ENCODE measurements at regions not wholly inside any gene's neighbourhood (a gene's known extent, or its start where the extent isn't known, plus 50 kb on each side); places are given as distances from the start of the nearest gene placed in this dataset.

DNA sequence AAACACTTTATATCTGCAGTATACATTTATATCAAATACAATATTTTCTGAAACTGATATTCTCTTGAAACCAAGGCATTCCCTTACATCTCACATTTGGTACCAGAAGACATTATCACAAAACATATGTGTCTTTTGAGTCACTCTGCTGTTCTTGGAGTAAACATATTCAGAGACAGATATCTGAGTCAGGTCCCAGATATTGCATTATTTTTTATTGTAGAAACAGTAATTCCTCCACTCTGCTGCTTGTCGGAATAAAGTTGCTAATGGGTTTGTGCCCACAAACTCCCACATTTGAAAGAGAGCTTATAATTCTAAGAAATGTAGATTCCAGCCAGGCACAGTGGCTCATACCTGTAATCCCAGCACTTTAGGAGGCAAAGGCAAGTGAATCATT, 261.1 kb upstream of the DAPK1 start:
- no peak for DNase-seq (ENCODE audit: low read depth in 4 of 4, low spot score in 3 of 4)

DNA sequence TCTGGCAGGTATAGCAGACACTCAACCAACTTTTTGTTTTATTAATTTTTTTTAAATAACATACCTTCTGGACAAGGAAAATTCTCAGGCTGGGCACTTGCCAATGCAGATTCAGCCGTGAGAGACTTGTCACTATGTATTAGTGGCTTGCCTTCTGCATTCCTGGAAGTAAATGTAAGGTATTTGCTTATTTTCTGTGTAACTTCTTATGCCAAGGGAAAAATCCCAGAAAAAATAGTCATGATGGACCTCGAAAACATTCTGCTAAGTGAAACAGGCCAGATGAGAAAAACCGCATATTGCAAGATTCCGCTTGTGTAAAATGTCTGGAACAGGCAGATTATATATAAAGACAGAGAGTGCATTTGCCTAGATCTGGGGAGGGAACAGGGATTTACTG, 260.3 kb upstream of the DAPK1 start:
- DNase-seq (ENCODE audit: low read depth in 4 of 4, low spot score in 3 of 4) = no peak

DNA sequence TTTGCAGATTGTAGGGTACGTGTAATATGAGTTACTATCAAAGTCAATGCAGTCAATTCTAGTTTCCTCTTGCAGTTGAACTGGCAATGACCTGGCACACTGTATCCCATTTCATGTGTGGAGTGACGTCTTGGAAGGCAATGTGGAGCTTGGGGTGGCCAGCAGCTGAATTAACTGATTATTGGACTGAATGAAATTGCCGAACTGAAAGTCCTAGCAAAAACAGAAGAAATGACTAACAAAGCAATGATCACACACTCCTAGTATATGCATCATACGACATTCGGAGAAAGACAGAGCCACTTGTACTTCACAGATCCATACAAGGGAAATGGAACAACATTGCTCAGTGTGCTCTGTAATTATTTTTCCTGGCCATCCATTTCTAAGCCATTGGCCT, 259.1 kb upstream of the DAPK1 start:
- peak in 1 of 4 donors; percentile 24 for DNase-seq (ENCODE audit: low read depth in 4 of 4, low spot score in 3 of 4)

DNA sequence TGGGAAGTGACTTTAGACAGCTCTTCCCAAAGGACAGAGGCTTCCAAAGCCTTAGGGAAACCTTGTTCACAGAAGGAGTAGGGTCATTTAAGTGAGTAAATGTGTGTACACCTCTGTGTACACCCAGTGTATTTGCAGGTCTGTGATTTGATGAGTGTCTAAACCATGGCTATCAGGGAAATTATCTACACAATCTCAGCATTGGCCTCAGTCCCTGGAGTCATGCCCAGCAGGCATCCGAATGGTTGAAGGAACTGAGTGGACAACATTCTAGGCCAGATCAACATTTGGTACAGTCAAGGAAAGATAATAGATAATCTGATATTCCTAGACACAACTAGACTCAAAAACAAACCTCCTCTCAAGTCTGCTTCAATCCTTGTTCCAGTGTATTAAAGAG, 258.4 kb upstream of the DAPK1 start:
- no peak for DNase-seq (ENCODE audit: low read depth in 4 of 4, low spot score in 3 of 4)

DNA sequence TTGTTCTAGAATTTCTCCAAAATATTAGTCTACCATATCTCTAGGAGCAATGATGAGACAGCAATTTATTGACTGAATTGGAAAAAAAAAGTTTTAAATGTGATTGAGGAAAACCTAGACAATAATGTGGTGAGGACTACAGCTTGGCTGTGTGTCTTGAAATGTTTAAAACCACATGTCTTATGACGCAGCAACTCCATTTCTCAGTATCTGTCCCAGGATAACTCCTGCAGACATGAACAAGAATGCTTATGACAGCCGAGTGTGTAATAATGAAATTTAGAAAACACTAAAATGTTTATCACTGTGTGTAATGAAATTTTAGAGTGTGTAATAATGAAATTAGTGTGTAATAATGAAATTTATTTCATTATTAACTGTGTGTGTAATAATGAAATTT, 254.1 kb upstream of the DAPK1 start:
- DNase-seq (ENCODE audit: low read depth in 4 of 4, low spot score in 3 of 4) = no peak

DNA sequence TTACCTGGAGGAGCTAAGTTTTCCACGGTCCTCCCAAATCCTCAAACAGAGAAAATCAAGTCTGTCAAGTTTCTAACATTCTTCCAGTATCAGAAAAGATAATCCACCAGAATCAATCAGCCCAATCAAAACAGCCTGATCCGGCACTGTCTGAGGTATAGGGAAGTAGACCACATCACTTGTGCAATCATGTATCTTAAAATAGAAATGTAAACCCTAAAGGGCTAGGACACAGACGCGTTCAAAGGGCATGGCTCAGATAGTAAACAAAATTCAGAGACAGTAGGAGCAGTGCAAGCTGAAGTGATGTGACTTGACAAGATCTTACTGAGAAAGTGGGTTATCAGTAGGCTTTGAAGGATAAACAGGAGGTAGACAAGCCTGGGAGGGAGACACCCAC, 252.4 kb upstream of the DAPK1 start:
- DNase-seq (ENCODE audit: low read depth in 4 of 4, low spot score in 3 of 4) = no peak

DNA sequence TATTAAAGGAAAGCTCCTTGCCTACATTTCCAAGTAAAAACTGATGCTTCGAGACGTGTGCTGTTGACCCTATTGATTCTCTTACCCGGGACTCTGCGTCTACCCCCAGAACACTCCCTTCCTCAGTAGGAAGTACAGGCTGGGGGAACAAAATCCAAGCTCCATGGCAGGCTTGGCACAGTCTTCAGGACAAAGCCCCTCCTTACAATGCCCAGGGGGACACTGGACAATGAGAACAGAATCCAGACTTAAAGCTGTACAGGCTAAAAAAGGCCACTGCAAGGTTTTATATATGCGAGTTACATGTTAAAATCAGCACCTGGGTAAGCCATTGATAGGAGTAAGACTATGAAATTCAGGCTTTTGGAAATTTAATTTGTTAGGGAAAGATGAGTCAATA, 250.6 kb upstream of the DAPK1 start:
- no peak for DNase-seq (ENCODE audit: low read depth in 4 of 4, low spot score in 3 of 4)

DNA sequence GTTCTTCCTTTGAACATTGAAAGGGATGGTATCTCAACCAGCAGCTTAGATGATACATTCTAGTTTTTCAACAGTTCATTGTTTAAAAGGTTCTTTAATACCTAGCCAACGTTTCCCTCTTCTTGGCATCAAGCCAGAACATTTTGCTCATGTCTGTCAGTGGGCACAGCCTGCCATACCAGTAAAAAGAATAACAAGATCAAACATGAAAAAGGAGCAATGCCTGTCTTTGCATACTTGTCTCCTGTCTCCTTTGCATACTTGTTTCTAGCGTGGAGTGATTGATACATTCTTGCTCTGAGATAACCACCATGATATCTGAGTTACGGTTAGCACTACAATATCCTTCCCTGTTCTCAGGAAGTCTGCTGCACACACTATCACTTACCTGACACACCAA, 248.6 kb upstream of the DAPK1 start:
- DNase-seq (ENCODE audit: low read depth in 4 of 4, low spot score in 3 of 4) = no peak

DNA sequence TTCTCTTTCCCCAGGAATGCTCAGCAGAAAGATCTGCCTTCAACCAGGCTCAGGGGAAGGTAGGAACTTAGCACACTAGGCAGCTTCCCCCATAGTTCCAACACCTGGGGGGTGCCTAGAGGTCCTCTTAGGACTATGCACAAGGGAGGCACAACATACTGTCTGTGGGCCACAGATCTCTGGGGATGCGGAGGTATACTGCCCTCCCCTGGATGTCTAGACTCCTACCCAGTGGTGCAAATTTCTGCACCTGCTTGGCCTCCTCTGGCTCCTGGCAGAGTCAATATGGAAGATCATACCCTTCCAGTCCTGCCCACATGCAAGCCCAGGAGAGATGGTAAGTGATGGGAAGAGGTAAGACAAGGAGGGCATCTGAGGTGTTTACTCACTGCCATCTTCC, 247.5 kb upstream of the DAPK1 start:
- DNase-seq (ENCODE audit: low read depth in 4 of 4, low spot score in 3 of 4) = no peak

DNA sequence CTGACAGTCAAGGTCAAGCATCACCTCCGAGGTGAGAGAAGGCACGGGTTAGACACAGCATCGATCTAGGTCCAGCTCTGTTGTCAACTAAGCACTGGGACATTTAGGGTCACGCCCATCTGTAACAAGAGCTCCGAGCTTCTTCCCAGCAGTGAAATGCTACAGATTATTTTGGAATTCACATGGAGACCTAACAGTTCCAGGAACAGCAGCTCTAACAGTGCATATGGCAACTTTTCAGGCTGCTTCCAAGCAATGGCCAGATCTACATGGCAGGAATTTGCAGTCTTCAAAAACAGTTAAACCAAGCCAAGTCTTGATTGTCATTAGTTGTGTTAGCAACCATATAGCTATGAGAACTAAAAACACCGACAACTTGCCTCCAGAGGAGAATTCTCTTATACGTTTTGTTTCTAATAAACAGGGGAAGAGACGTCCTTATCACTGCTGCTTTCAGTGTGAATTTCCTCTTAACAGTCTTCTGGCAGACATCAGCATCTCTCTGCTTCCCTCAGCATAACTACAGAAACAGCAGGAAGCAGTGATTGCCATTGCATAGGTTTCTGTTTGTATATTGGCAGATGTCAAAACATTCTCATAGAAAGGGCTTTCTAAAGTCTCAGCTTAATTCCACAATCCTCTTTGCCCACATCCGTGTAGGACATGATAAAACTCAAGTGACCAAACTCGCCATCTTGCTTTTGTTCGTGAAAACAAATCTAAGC, 242.1 kb upstream of the DAPK1 start:
- no peak for DNase-seq (ENCODE audit: low read depth in 4 of 4, low spot score in 3 of 4)

DNA sequence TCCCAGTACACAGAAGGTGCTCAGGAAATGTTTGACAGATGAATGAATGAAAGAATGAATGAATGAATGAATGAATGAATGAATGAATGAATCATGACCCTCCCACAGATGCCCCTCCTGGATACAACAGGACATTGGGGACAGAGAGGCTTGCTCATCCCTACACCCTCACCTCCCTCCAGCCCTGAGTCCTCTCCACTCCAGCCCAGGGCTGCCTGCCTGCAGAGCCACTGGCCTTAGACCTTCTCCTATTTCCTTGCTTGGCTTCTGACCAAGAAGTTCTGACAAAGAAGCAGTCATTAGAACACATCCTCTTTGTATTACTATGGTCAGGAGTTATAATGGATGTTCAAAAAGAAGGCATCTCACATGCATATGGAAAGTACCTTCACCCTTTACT, 240.7 kb upstream of the DAPK1 start:
- DNase-seq (ENCODE audit: low read depth in 4 of 4, low spot score in 3 of 4) = no peak

DNA sequence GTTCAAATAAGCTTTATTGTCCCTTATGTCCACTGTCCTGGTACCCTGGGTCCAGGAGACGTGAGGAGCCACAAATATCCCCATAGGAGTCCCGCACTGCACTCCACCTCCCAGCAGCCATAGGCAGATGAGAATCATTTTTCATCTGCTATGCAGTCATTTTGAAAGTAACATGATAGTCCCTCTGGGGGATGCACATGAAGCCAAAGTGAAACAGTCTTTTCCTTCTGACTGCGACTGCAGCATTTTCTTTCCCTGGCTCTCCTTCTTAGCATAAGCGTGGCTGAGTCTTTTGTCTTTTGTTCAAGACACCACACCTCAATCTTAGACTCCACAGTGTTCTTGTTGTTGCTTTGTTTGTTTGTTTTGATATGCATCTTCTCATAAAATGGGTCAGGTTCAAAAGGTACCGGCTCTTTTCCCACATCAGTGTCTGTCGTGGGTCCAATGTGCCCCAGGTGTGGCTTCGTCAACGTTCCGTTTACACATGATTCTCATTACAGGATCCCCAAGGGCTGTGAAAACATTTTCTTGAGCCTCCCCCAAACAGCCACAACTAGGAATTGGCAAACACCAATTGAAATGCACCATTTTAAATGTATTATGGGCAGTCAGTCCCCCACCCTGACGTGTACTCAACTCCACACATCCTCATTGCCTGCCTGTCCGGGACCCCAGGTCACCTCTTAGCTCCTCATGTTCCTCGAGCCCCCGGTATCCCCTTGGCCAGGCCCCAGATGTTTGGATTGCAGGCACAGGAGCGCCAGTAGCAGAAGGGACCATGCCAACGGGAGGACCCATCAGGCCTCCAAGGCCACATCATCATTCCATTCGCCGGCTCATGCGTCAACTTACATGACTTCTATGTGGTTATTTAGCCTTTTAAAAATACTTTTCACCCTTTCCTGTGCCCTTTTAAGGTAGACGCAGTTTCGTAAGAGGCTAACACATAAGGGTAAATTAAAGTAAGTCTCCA, 237.8 kb upstream of the DAPK1 start:
- peak in 1 of 4 donors; percentile 19 for DNase-seq (ENCODE audit: low read depth in 4 of 4, low spot score in 3 of 4)

DNA sequence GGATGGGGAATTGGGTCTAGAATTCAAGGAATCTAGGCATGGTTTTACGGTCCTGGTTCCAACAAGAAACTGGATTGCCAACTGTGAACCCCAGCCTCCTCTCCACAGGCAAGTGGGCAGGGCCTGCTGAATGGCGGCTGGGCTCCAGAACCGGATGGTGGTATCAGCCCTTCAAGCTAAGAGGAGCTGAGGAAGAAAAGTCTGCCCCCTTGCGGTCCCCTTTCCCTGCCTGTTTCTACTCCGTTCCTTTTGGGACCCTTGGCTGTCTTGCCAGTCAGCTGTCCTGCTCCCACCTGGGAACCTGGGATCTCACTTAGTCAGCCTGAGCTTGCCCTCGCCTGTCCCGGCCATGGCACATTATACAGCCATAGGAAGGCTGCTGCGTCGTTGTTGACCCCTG, 234.4 kb upstream of the DAPK1 start:
- no peak for DNase-seq (ENCODE audit: low read depth in 4 of 4, low spot score in 3 of 4)

DNA sequence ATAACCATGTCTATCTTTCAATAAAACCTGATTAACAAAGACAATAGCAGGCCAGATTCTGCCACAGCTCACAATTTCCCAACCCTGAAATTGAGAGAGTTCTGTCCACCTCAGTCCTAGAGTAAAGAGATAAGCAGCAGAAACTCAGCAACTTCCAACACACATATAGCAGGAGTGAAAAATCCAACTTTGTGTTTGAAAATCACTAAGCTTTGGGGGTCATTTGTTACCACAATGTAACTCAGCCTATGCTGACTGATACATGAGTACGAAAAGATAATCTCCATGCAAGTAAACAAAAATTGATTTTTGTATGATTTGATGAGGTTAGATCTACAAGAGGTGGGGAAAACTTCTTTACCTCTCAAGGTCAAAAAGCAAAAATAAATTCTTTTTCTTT, 231.0 kb upstream of the DAPK1 start:
- DNase-seq (ENCODE audit: low read depth in 4 of 4, low spot score in 3 of 4) = no peak

DNA sequence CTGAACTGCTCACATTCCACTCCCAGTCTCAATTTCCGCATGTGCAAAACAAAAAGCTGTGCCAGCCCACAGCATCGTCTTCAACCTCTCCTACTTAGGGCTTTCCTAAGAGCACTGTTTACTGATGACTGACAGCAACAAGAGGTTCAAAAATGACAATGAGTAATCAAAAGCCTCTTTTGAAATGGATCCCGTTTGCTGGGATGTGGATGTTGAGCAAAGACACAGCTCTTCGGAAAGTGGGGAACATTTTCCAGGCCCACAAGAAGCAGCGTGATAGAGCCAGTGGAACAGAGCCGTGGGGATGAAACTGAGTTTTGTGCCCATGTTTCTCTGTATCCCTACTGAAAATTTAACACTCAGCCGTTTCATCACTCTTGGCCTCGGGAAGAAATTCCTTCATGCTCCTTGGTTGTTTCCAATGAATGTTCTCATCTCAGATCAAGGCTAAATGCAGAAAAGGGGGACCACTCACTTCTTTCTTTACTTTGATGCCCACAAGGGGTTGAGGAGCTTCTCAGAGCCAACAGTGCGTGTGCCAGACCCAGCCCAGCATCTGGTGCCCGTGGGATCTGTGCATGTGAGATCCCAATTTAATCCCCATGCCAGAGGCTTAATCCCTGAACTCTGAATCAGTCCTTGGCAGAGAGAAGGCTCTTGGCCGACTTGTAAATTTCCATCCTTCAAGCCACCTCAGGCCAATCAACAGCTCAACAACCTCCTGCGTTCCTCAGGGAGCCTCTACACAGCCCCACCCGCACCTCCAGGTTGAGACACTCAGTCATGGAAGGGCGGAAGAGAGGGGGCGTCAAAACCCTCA, 230.2 kb upstream of the DAPK1 start:
- no peak for DNase-seq (ENCODE audit: low read depth in 4 of 4, low spot score in 3 of 4)

DNA sequence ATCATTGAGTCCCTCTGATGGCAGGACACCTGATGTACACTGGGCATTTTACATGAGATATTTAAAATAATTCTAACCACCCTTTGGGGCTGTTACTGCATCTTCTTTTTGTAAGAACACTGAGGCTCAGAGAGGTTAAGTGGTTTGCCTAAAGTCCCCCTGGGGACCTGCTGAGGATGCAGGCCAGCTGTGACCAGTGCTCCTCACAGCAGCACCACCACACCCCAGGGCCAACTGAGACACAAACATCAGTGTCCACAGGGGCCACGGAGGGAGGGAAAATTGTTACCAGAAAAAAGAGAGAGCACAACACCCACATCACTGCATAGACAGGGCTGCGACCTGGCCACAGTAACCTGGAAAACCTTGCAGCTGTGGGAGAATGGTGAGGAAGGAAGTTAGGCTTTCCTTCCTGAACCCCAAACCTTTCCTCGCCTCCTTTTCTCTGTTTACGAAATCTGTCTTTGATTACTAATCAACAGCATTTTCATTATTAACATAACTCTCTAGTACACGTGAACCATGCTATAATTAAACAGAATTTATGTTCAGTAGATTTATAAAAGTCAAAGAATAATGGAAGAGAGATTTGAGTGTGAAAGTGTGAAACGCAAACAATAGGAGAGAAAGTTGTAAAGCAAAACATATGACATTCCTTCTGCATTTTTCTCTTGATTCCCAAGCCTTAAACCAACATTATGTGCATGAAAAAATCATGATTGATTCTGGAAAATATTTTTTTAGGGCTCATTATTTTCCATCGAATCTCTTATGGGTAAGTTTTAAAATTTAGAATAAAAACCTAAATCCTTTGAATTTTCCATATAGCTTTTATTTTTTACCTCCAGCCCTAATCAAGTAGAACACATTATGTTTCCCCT, 228.1 kb upstream of the DAPK1 start:
- DNase-seq (ENCODE audit: low read depth in 4 of 4, low spot score in 3 of 4) = no peak

DNA sequence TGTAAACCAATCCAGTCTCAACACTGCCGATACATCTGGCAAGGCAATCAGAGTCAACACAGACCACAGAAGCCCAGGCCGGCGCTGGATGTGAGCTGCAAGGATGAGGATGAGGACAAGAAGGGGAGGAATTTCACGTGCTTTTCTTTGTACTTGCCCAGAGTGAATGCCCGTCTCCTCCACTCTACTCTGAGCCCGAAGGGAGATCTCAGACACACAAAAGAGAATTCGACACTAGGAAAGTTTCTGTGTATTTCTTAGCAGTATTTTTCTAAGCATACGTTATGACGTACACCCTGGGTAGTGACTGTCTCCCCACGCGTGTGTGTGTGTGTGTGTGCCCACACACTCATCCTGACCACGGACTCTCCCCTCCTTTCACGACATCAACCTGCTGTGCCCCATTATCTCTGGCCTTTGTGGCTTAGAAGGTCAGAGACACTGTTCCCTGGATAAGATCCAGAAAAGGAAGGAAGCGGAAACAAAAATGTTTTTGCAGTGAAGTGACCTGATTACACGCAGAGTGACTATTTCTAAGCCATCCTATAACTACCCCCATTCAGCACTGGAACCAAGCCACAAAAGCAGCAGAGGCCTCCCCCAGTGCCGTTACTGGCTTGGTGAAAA, 227.3 kb upstream of the DAPK1 start:
- no peak for DNase-seq (ENCODE audit: low read depth in 4 of 4, low spot score in 3 of 4)

DNA sequence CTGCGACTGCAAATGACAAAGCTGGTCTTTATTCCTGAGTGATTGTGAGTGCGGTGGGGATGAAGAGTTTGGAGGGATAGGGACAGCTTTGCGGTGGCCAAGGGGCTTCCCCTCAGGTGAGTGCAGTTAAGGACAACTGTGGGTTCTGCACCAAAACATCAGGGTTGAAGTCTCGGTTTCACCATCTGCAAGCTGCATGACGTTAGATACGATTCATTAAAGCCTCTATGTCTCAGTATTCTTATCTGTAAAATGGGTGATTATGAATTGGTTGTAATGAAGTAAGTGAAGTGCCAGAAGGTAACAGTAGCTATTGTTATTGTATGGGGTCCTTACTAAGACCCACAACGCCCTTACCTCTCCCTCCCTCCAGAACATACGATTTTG, 226.8 kb upstream of the DAPK1 start:
- no peak for DNase-seq (ENCODE audit: low read depth in 4 of 4, low spot score in 3 of 4)

DNA sequence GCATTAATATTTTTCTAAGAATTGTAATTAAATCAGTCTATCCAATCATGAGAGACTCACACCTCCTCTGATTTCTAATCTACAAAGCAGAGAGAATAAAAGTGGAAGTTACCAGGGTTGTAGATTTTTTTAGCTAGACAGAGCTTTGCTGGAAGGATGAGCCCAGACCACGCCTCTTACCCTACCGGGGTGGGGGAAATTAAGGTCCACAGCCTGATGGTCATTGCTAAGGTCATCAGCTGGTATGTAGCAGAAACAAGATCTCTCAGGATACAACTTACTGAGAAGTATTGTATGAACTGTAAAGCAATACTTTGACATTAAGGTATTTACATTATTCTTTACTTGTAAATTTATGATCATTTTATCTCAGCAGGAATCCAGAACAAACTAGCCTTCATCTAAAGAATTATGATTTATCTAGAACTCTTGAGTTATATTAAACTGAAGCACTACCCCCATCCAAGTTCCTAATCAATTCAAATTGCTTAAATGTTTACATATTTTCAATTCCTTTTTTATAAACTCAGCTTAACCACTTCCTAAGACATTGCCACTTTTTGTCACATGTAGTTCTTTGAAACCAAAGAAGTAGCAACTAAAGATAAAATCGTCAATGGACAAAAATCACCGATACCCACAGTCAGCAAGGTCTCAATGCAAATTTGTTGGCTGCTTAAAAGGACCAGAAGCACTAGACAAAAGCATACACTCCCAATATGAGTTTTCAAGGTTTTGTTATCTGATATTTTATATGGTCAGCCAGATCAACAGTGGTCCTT, 225.8 kb upstream of the DAPK1 start:
- no peak for DNase-seq (ENCODE audit: low read depth in 4 of 4, low spot score in 3 of 4)

Measured in left renal pelvis (tissue), 4 donors.